ENCODE measurements at regions not wholly inside any gene's neighbourhood (a gene's known extent, or its start where the extent isn't known, plus 50 kb on each side); places are given as distances from the start of the nearest gene placed in this dataset.

- no peaks in the 10 kb centered on the region for H3K36me3 ChIP-seq
- H3K27me3 ChIP-seq: no peaks in the 10 kb centered on the region
- no peak overlapping the region for H3K4me3 ChIP-seq
- H3K27ac ChIP-seq: no peak overlapping the region
- TF ChIP-seq CTCF (IDR thresholded peaks at IDR 0.05): no peak
- no peaks in the 10 kb centered on the region for H3K4me1 ChIP-seq
- intact Hi-C loops (cut with DNase I): no loop called here
- H3K9me3 ChIP-seq: no peaks in the 10 kb centered on the region
- peak in 1 of 2 donors; percentile 21 for DNase-seq (ENCODE audit: low spot score in 2 of 2)
Measured at GRCh38 chr22:44396727-44397722, 84.3 kb upstream of the SHISAL1 start.

GRCh38 chr22:44396021-44396726, 83.4 kb upstream of the SHISAL1 start:
- peak in 1 of 2 donors; percentile 43 for DNase-seq (ENCODE audit: low spot score in 2 of 2)
- Histone ChIP-seq H3K27me3 (no peaks in the 10 kb centered on the region), H3K27ac (no peak overlapping the region), H3K9me3 (no peaks in the 10 kb centered on the region), H3K4me3 (no peak overlapping the region), H3K4me1 (no peaks in the 10 kb centered on the region), H3K36me3 (no peaks in the 10 kb centered on the region)
- intact Hi-C loops (cut with DNase I): no loop called here
- TF ChIP-seq CTCF (IDR thresholded peaks at IDR 0.05): no peak

- no peak overlapping the region for H3K4me3 ChIP-seq
- intact Hi-C loops (cut with DNase I): no loop called here
- no peaks in the 10 kb centered on the region for H3K9me3 ChIP-seq
- H3K4me1 ChIP-seq: no peaks in the 10 kb centered on the region
- no peaks in the 10 kb centered on the region for H3K27me3 ChIP-seq
- no peaks in the 10 kb centered on the region for H3K36me3 ChIP-seq
- no peak overlapping the region for H3K27ac ChIP-seq
- no peak for TF ChIP-seq CTCF (IDR thresholded peaks at IDR 0.05)
- DNase-seq (ENCODE audit: low spot score in 2 of 2): peak in 1 of 2 donors; percentile 59
Measured at GRCh38 chr22:44395118-44396005, 82.6 kb upstream of the SHISAL1 start.

GRCh38 chr22:44394246-44395117, 81.7 kb upstream of the SHISAL1 start:
- intact Hi-C loops (cut with DNase I): no loop called here
- DNase-seq (ENCODE audit: low spot score in 2 of 2): peak in 1 of 2 donors; percentile 13
- no peak overlapping the region for H3K4me3 ChIP-seq
- no peaks in the 10 kb centered on the region for H3K36me3 ChIP-seq
- no peak for TF ChIP-seq CTCF (IDR thresholded peaks at IDR 0.05)
- no peaks in the 10 kb centered on the region for H3K9me3 ChIP-seq
- no peak overlapping the region for H3K27ac ChIP-seq
- H3K27me3 ChIP-seq: no peaks in the 10 kb centered on the region
- H3K4me1 ChIP-seq: no peaks in the 10 kb centered on the region
